ENCODE measurements at regions not wholly inside any gene's neighbourhood (a gene's known extent, or its start where the extent isn't known, plus 50 kb on each side); places are given as distances from the start of the nearest gene placed in this dataset.
"Not testable (repeated sequence)": the region's sequence is repeated elsewhere in the genome, so short reads cannot be mapped to it uniquely, and the experiment has no call there.

- not testable (repeated sequence) for DNase-seq
These were observed 372.9 kb downstream of the ANAPC1 start for GRCh38 chr2:111511062-111511461.

- DNase-seq: not testable (repeated sequence)
These were observed 371.6 kb downstream of the ANAPC1 start for GRCh38 chr2:111512378-111512777.

DNA sequence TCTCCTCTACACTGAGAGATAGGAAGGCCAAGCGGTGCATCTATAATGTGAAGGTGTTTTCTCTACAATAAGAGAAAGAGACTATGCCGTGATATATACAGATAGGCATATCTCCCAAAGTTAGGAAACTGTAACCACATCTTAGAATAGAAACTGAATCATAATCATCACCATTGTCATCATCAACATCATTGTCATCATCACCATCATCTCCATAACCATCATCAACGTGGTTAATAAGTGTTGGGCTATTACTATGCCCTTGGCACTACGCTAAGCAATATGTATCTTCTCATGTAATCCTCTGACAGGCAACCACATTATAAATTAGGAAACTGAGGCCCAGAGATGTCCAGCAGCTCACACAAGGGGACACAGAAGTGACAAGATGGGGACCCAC, 369.9 kb downstream of the ANAPC1 start:
- not testable (repeated sequence) for DNase-seq

- DNase-seq: not testable (repeated sequence)
These were observed 366.8 kb downstream of the ANAPC1 start for GRCh38 chr2:111517050-111517720.

DNA sequence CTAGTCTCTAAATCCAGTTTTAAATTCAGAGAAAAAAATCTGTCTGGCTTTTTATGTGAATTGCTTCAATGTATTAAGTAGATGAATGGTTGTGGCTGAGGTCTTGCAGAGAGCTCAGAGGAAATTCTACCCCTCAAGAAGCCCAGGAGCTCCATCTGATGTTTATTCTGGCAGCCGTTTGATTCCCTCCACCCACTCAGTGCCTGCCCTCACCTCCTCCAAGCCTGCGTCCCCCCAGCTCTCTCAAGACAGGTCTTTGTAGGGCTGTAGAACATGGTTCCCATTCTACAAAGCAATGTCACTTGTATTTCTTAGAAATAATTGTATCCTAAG, 366.3 kb downstream of the ANAPC1 start:
- DNase-seq: not testable (repeated sequence)

DNA sequence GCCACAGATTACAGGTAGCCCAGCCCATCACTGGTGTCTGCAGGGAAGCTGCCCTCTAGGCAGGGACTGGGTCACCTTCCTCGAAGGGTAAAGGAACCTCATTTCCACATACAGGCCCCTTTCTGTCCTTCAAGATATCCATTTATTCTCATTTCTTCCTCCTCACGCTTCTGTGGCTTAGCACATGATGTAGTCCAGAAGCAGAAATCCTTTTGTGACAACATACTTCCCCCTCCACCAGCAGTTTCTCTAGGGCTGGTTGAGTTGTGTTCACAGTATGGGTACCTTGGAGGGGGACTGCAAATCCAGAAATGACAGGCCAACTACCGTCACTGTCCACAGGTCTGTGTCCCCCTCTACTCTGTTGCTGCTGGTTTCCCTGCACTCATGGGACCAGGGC, 364.9 kb downstream of the ANAPC1 start:
- no peak for DNase-seq

DNA sequence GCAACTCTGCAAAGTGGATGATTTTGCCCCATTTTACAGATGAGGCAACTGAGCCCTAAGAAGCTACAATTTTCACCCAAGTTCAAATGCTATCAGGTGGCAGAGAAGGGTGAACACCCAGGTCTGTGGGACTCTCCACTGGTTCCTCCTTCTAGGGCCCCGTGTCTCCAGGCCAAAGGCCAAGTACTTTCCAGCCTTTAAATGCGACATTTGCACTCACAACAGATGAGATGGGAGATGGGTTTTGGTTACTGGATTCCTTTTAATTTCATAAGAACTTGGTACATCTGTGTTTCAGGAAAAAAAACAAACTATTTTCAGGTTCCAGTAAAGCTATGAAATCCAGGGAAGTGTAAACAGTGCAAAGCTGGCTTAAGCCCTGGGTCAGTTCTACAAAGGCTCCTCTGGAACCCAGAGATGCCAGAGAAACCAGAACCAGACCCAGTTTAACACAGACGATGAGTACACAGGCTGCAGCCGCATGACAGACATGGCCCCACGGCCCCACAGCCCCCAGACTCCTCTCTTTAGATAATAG, 361.7 kb downstream of the ANAPC1 start:
- DNase-seq: no peak

- no peak for DNase-seq
These were observed 361.0 kb downstream of the ANAPC1 start for GRCh38 chr2:111523009-111523408.

- DNase-seq: not testable (repeated sequence)
These were observed 359.0 kb downstream of the ANAPC1 start for GRCh38 chr2:111525026-111525425.

GRCh38 chr2:111526041-111526639, 357.9 kb downstream of the ANAPC1 start:
- not testable (repeated sequence) for DNase-seq

- DNase-seq: not testable (repeated sequence)
These were observed 356.1 kb downstream of the ANAPC1 start for GRCh38 chr2:111527707-111528400.

DNA sequence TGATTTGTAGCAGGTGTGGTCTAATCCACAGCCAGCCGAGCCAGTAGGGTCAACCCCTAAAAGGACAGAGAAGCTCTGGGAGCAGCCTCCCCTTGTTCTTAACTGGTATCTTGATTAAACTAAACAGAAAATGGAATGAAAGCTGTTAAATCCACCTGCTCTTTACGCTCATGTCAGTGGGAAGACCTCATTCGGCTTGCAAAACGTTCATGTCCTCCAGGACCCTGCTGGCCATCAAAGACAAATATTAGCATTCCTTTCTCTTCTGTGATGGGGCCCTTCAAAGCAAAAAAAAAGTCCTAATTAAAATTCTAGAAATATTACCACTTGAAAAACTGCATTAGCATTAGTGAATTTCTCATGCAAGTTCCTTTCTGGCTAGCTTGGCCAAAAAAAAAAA, 355.0 kb downstream of the ANAPC1 start:
- DNase-seq: not testable (repeated sequence)

GRCh38 chr2:111530239-111530965, 353.6 kb downstream of the ANAPC1 start:
- DNase-seq: not testable (repeated sequence)

DNA sequence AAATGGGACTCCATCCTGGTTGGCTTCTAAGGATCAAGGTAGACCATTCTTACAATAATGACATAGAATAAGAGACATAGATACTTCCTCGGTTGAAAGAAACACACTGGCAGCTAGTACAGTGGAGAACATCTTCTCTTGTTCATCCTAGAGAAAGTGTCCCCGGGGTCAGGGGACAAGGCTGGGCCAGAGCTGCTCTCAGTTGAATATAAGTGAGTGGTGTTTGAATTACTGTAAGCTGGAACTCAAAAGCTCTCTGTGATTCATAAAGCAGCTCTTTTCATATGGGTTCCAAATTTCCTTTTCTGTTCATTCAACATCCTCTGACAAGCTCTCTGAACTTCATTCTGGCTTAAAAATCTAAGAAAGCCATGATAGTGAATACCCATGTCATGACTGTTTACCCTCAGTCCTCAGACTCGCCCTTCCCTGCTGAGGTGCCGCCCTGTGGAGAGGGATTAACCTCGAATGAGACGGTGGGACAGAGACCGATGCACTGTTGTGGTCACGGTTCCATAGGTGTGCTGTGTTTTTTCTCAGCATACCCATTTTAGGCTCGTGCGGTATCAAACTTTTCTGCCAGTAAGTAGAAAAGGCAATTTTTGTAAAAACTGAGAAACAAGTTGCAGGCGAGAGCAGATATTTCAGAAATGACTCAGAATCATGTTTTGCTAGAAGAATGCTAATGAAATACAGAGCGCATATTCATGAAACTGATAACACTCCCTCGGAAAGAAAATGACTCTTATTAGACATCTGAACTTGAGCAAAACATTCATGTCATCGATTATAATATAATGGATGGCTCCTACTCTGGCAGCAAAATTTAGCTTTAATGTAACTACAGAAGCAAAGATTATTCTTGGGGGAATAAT, 351.1 kb downstream of the ANAPC1 start:
- not testable (repeated sequence) for DNase-seq

GRCh38 chr2:111533557-111534247, 350.3 kb downstream of the ANAPC1 start:
- not testable (repeated sequence) for DNase-seq

- no peak for DNase-seq
These were observed 349.1 kb downstream of the ANAPC1 start for GRCh38 chr2:111534910-111535352.

- no peak for DNase-seq
These were observed 348.6 kb downstream of the ANAPC1 start for GRCh38 chr2:111535404-111535803.

- DNase-seq: no peak
These were observed 346.8 kb downstream of the ANAPC1 start for GRCh38 chr2:111537078-111537655.

DNA sequence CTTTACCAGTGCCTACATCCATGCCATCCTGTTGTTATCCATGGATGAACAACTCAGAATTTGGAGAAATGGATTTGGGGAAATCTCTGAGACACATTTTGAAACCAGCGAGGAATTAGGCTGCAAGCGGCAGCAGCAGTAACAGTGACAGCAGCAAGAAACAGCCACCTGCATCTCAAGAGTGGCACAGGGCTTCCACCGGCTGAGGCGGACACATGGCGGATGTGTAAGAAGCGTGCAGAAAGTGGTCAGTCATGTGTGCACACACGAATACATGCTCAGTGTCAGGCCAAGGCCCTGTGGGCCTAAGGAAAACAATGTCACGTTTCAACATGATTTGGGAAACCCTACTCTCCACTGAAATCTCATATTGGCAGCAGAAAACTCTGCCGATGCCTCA, 344.0 kb downstream of the ANAPC1 start:
- DNase-seq: not testable (repeated sequence)

GRCh38 chr2:111542120-111542774, 341.7 kb downstream of the ANAPC1 start:
- DNase-seq: not testable (repeated sequence)
